NCI-H2081 (cell line): ENCODE measurements at regions not wholly inside any gene's neighbourhood (a gene's known extent, or its start where the extent isn't known, plus 50 kb on each side); places are given as distances from the start of the nearest gene placed in this dataset.
A peak's percentile ranks its signal among the peaks of the same experiment; 100 is the strongest.
"Not testable (repeated sequence)": the region's sequence is repeated elsewhere in the genome, so short reads cannot be mapped to it uniquely, and the experiment has no call there.

Experiments used
- DNase-seq, 2 experiments: peaks; one replicate each; lab custom pipeline; 2025; lab: John Stamatoyannopoulos, UW

DNA sequence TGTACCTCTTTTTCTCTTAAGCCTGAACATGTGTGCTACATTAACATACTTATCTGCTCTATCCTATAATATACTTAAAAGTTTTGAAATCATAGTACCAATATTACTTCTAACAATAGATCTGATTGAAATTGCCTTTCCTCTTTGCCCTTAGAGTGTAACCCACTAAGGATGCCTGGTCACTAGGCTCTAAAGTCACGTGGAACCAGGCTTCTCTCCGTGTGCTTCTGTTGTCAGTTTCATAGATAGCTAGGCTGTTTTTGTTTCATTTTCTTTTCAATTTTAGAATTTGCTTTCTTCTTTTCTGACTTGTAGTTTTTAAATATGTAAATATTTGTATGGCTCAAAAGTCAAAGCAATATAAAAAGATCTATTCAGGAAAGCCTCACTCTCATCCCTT is 100.5 kb upstream of the PZP start:
- not testable (repeated sequence) for DNase-seq

- not testable (repeated sequence) for DNase-seq
Observed at GRCh38 chr12:9308163-9308562, 100.0 kb upstream of the PZP start.

GRCh38 chr12:9307255-9307654 is 99.1 kb upstream of the PZP start:
- not testable (repeated sequence) for DNase-seq

DNA sequence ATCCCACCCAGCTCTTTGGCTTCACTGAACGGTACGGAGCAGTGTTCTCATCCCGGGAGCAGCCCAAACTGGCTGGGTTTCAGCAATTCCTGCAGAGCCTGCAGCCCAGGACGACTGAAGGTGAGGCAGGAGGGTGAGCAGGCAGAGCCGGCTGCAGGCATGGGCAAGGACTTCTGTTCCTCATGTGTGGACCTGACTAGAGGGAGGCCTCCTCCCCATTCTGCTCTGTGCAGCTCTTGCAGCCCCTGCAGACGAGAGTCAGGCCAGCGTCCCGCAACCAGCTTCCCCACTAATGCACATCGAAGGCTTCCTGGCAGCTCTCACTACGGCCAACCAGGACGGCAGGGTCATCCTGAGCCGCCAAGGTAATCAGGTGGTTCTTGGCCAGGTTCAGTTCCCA is 97.8 kb upstream of the PZP start:
- not testable (repeated sequence) for DNase-seq

GRCh38 chr12:9304540-9304939 is 96.3 kb upstream of the PZP start:
- DNase-seq: not testable (repeated sequence)

- DNase-seq: not testable (repeated sequence)
Observed at GRCh38 chr12:9295872-9296271, 87.7 kb upstream of the PZP start.

GRCh38 chr12:9294072-9294620 is 86.0 kb upstream of the PZP start:
- not testable (repeated sequence) for DNase-seq

DNA sequence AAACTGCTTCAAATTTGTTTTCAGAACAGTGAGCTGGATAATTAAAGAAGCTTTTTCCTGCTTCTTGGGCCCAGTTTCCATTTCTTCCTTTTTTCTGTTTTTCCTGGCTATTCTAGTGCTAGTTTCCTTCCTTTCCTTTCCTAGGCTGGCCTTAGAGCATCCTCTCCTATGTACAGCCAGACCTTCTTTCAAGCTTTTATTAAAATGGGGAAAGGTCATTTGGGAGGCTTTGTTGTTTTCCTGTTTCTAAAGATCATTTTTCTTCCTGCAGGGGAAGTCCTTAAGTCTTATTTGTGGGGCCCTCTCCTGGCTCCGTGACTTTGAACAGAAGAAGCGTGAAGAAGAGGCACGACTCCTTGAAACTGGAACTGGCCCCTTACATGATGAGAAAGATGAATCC is 85.2 kb upstream of the PZP start:
- DNase-seq: not testable (repeated sequence)

DNA sequence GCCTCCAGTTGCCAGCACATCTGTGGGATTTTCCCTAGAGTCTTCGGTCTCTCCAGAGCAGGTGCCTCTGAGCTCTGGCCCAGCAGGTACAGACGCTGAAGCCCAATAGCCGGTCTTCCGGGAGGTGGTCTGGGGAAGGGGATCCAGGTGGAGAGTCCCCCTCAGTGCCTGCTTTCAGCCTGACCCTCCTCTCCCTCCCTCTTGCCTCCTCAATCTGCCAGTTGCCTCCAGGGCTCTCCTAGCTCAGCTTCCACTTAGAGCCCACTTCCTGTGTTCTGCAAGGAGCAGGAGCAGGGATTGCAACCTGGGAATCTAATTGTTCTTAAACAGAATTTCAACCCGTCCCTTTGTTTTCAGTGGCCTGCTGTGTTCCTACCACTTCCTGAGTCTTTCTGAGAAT is 81.8 kb upstream of the PZP start:
- DNase-seq: not testable (repeated sequence)

GRCh38 chr12:9284724-9285123 is 76.5 kb upstream of the PZP start:
- DNase-seq: not testable (repeated sequence)

- DNase-seq: peak in 1 of 2 experiments; percentile 28
Observed at GRCh38 chr12:9284197-9284596, 76.0 kb upstream of the PZP start.

DNA sequence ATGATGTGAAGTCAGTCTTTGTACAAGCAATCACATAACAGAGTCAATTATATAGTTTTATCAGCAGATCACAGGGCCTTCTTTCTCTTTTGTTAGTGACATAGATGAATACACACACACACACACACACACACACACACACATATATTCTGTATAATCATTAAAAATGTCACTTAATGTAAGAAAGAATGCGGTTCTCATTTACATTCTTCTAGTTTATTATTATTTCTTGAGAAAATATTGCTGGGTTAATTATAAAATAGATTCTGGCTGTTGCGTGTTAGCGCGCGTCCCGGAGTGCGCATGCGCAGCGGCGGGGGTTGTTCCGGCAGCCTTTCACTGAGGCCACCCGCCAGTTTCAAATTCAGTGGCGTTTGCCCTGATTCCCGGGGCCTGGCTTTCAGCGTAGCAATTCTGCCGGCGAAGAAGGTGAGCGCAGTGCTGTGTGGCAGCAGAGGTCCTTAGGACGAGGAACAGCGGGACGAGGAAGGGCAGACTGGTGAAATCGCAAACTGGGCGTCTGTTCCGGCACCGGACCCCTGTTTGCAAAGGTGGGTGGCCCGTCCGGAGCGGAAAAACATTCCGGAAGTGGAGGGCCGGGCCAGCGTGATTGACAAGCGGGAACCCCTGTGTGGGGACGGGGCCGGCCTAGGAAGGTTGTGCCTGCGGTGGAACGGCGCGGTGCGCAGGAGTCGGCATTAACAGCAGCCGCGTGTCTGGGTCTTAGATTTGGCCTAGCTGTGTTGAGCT is 75.3 kb upstream of the PZP start:
- DNase-seq: peak; percentile 80 to 81

DNA sequence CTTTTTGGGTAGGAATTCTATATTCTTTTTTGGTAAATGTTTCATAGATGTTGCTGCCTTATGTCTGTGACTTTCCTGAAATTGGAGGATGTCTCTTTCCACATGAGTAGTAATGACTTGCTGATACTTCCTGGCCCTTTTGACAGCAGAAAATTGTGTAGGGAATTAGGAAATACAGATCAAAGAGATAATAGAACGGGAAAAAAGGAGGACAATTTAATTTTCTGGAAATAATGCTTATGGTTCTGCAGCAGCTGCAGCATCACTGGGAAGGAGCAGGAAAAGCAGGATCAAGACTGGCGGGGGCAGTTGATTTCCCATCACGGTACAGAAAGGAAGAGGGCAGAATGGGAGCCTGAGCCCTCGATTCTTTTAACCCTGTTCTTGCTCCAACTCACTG is 68.8 kb upstream of the PZP start:
- DNase-seq: no peak

DNA sequence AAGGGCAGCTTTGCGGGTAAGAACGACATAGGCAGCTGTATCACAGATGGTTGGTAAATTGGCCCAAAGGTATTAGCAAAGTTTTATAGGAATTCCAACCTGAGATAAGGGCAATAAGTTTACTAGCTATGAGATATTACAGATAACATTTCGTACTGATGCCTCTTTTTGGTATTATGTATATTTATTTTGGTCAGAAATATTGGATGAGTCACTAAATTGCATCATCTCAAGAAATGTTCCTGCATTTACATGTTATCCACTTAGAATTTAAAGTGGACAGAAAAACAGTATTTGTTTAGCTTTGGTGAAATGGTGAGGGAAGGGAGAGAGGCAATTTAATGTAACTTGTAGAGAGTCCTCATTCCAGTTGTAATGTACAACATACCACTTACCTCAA is 65.1 kb upstream of the PZP start:
- DNase-seq: no peak

DNA sequence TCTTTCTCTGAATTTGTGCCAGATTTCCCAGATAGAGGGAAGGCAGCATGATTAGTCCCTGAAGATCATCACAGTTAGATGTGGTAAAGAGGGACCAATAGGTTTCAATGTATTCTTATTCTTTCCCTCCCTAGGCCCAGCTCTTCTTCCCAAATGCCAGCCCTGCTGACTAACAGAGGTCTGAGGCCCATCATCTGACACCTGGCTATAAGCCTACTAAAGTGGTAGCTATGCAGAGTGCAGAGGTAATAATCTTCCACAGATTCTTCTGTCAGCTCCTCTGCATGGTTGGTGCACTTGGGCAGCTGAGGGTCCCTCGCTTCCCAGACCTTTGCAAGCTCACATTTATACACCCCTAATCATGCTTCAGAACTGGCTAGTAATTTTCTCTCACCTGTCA is 63.7 kb upstream of the PZP start:
- DNase-seq: no peak

DNA sequence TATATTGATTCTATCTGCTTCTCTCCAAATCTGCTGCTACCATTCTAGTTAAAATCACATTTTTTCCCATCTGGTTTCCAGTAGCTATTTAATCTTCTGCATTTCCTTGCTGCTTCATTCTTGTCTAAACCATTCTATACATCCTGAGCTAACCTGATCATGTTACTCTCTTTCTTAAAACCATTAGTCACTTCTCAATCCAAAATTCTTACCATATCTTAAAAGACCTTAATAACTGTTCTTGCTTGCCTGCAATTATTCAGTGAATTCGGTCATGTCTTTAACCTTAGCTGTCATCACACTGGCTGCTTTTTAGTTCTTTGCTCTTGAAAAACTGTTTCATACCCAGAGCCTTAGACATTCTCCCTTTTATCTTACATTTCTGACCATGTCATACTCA is 56.4 kb upstream of the PZP start:
- no peak for DNase-seq

DNA sequence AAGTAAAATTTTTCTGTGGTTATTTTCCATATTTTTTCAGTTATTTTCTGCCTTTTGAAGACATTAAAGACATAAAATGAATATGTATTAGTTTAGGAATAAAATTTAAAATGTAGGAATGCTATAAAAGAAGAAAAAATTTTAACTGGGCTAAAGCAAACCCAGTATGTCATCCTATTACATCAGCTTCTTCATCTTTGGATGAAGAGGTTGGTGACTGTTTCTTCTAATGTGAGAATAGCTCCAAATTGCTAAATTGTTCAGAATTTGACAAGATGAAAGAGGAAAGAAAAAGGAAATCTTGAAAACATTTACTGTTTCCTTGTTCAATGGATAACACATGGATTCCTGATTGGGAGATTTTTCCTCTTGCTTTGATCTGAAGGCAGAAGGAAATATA is 52.7 kb upstream of the PZP start:
- DNase-seq: no peak

DNA sequence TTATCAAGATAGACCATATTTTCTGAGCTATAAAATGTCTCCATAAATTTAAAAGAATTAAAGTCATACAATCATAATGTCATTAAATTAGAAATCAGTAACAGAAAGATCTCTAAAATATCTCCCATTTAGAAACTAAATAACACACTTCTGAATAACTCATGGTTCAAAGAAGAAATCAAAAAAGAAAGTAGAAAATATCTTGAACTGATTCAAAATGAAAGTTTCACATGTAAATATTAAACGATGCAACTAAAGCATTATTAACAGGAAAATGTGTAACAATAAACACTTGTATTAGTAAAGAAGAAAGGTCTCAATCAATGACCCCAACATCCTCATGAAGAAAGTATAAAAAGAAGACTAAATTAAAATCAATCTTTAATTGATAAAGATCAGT is 50.5 kb upstream of the PZP start:
- DNase-seq: no peak
